Large intestine (tissue), 3 donors: ENCODE measurements at regions not wholly inside any gene's neighbourhood (a gene's known extent, or its start where the extent isn't known, plus 50 kb on each side); places are given as distances from the start of the nearest gene placed in this dataset.
"Not testable (repeated sequence)": the region's sequence is repeated elsewhere in the genome, so short reads cannot be mapped to it uniquely, and the experiment has no call there.

Source experiments
- DNase-seq, 2 donors: peaks; one replicate each; pipeline versions ENCODE4 v3.0.0 to v3.0.0-alpha.2; 2013
- H3K27ac ChIP-seq: one replicate; pipeline ENCODE4 v1.5.1; 2013; ENCODE audit warnings: low read length
- H3K27me3 ChIP-seq: 2 replicates; pipeline ENCODE4 v1.6.1; 2013; ENCODE audit warnings: low read length; ENCODE audit not compliant: control insufficient read depth, insufficient read depth
- H3K36me3 ChIP-seq: 2 replicates; pipeline ENCODE4 v1.6.1; 2013; ENCODE audit warnings: low read length; ENCODE audit not compliant: control insufficient read depth, insufficient read depth
- H3K4me1 ChIP-seq: one replicate; pipeline ENCODE4 v1.6.1; 2013; ENCODE audit warnings: low read length; ENCODE audit not compliant: control insufficient read depth, insufficient read depth
- H3K4me3 ChIP-seq: one replicate; pipeline ENCODE4 v1.5.1; 2013; ENCODE audit warnings: low read length
- H3K9me3 ChIP-seq: one replicate; pipeline ENCODE4 v1.6.1; 2013; ENCODE audit warnings: mild to moderate bottlenecking, low read depth, low read length, moderate library complexity; ENCODE audit not compliant: control insufficient read depth
- WGBS: methylation state at CpG from one replicate; pipeline ENCODE4 v1.1.5; 2013; ENCODE audit warnings: low lambda C conversion rate; ENCODE audit not compliant: insufficient coverage; 5-methylcytosine and 5-hydroxymethylcytosine counted together

- not testable (repeated sequence) for H3K4me1 ChIP-seq, H3K36me3 ChIP-seq, H3K27me3 ChIP-seq, DNase-seq, H3K27ac ChIP-seq, H3K4me3 ChIP-seq
- H3K9me3 ChIP-seq: peaks cover 14% of the 10 kb centered on the region
- no CpG with 5 or more reads among the region's 3 CpGs for WGBS
Observed at GRCh38 chr4:49213250-49213649, 227.2 kb downstream of the CWH43 start.

GRCh38 chr4:49213750-49214149 lies 227.7 kb downstream of the CWH43 start:
- DNase-seq, H3K4me1 ChIP-seq, H3K36me3 ChIP-seq, H3K4me3 ChIP-seq, H3K27me3 ChIP-seq, H3K27ac ChIP-seq: not testable (repeated sequence)
- peaks cover 14% of the 10 kb centered on the region for H3K9me3 ChIP-seq
- no CpG with 5 or more reads among the region's 5 CpGs for WGBS

- peaks cover 14% of the 10 kb centered on the region for H3K9me3 ChIP-seq
- H3K4me1 ChIP-seq, H3K4me3 ChIP-seq, H3K27me3 ChIP-seq, DNase-seq, H3K36me3 ChIP-seq, H3K27ac ChIP-seq: not testable (repeated sequence)
- WGBS: no CpG with 5 or more reads among the region's 5 CpGs
Observed at GRCh38 chr4:49214453-49215081, 228.5 kb downstream of the CWH43 start.

- not testable (repeated sequence) for H3K27ac ChIP-seq, DNase-seq, H3K36me3 ChIP-seq, H3K4me1 ChIP-seq, H3K4me3 ChIP-seq, H3K27me3 ChIP-seq
- H3K9me3 ChIP-seq: peaks cover 14% of the 10 kb centered on the region
- no CpG with 5 or more reads among the region's 2 CpGs for WGBS
Observed at GRCh38 chr4:49215082-49215479, 229.0 kb downstream of the CWH43 start.

GRCh38 chr4:49216606-49217005 lies 230.5 kb downstream of the CWH43 start:
- not testable (repeated sequence) for H3K27me3 ChIP-seq, H3K27ac ChIP-seq, H3K36me3 ChIP-seq, H3K4me1 ChIP-seq, DNase-seq, H3K4me3 ChIP-seq
- H3K9me3 ChIP-seq: peaks cover 19% of the 10 kb centered on the region
- no CpG with 5 or more reads among the region's 3 CpGs for WGBS

- H3K4me1 ChIP-seq: no peaks in the 10 kb centered on the region
- no peaks in the 10 kb centered on the region for H3K36me3 ChIP-seq
- peaks cover 19% of the 10 kb centered on the region for H3K9me3 ChIP-seq
- DNase-seq: no peak
- H3K27ac ChIP-seq: no peak overlapping the region
- no peaks in the 10 kb centered on the region for H3K27me3 ChIP-seq
- H3K4me3 ChIP-seq: no peak overlapping the region
Observed at GRCh38 chr4:49217492-49217891, 231.4 kb downstream of the CWH43 start.

GRCh38 chr4:49218094-49218493 lies 232.0 kb downstream of the CWH43 start:
- WGBS: no CpG with 5 or more reads among the region's 3 CpGs
- not testable (repeated sequence) for H3K4me1 ChIP-seq, DNase-seq

GRCh38 chr4:49218931-49219330 lies 232.9 kb downstream of the CWH43 start:
- peaks cover 13% of the 10 kb centered on the region for H3K9me3 ChIP-seq
- H3K27ac ChIP-seq, H3K36me3 ChIP-seq, H3K4me3 ChIP-seq, DNase-seq, H3K27me3 ChIP-seq, H3K4me1 ChIP-seq: not testable (repeated sequence)

More at GRCh38 chr4:49218094-49218493, 232.0 kb downstream of the CWH43 start:
- H3K9me3 ChIP-seq: peaks cover 18% of the 10 kb centered on the region
- H3K27ac ChIP-seq, H3K4me3 ChIP-seq, H3K27me3 ChIP-seq, H3K36me3 ChIP-seq: not testable (repeated sequence)

GRCh38 chr4:49219489-49220225 lies 233.6 kb downstream of the CWH43 start:
- WGBS: 49% methylated on average over 2 of the region's 4 CpGs

GRCh38 chr4:49221209-49221608 lies 235.1 kb downstream of the CWH43 start:
- Histone ChIP-seq H3K4me3 (no peak overlapping the region), H3K27ac (no peak overlapping the region), H3K36me3 (no peaks in the 10 kb centered on the region), H3K27me3 (no peaks in the 10 kb centered on the region), H3K9me3 (peaks cover 5% of the 10 kb centered on the region), H3K4me1 (no peaks in the 10 kb centered on the region)
- no peak for DNase-seq
- WGBS: 60% methylated on average over 1 of the region's 4 CpGs

More at GRCh38 chr4:49219489-49220225, 233.6 kb downstream of the CWH43 start:
- not testable (repeated sequence) for H3K36me3 ChIP-seq, H3K4me1 ChIP-seq, H3K27me3 ChIP-seq, H3K4me3 ChIP-seq, H3K27ac ChIP-seq, DNase-seq, H3K9me3 ChIP-seq

- H3K27me3 ChIP-seq, H3K4me3 ChIP-seq, H3K9me3 ChIP-seq, H3K4me1 ChIP-seq, H3K27ac ChIP-seq, DNase-seq, H3K36me3 ChIP-seq: not testable (repeated sequence)
- WGBS: no CpG with 5 or more reads among the region's 1 CpG
Observed at GRCh38 chr4:49222810-49223209, 236.7 kb downstream of the CWH43 start.
